ENCODE measurements at regions not wholly inside any gene's neighbourhood (a gene's known extent, or its start where the extent isn't known, plus 50 kb on each side); places are given as distances from the start of the nearest gene placed in this dataset.

DNA sequence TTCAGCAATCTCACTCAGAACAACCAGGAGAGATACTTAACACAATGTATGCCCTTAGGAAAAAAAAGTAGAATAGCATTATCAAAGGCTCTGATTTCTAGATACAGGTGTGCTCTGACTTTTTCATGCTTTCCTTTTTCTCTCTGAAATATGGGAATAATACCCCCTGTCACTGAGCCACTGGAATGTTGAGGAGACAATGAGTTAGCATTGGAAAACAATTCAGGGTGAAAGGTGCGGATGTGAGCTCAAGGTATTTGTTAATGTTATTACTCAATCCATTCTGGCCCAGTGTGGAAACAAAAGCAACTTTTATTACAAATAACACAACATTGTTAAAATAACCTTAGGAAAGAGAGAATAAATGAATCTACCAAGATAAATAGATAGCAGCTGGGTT is 228.0 kb downstream of the IKZF2 start:
- no peak overlapping the region for H3K4me3 ChIP-seq
- H3K36me3 Mint-ChIP-seq (ENCODE audit: low read depth): no peaks in the 10 kb centered on the region; the same call in 2 of the 3 replicates
- H3K36me3 ChIP-seq (ENCODE audit: insufficient read depth): no peaks in the 10 kb centered on the region
- ATAC-seq: no peak
- H3K27ac ChIP-seq (ENCODE audit: low read depth): no peak overlapping the region
- H3K79me2 ChIP-seq (replicated peaks; ENCODE audit: insufficient read depth): no peaks in the 10 kb centered on the region
- no peaks in the 10 kb centered on the region for H4K20me1 ChIP-seq (replicated peaks; ENCODE audit: insufficient read depth)
- DNase-seq (ENCODE audit: low spot score): no peak
- H3K27me3 ChIP-seq (ENCODE audit: insufficient read depth): no peaks in the 10 kb centered on the region
- H3K9me2 ChIP-seq (ENCODE audit: insufficient read depth): no peaks in the 10 kb centered on the region; the same call in 1 of the 2 replicates
- H3K4me1 Mint-ChIP-seq: peaks cover 25% of the 10 kb centered on the region; the same call in 2 of the 3 replicates
- H2AFZ ChIP-seq: no peak overlapping the region
- H3K27me3 Mint-ChIP-seq (ENCODE audit: insufficient read depth, low read depth, poor library complexity): no peaks in the 10 kb centered on the region
- no peaks in the 10 kb centered on the region for H3F3A ChIP-seq (replicated peaks; ENCODE audit: low read depth)
- H3K4me1 ChIP-seq (ENCODE audit: insufficient read depth): no peaks in the 10 kb centered on the region
- TF ChIP-seq ZNF331 (CRISPR knock-in tag; IDR thresholded peaks at IDR 0.05; ENCODE audit: low read depth): no peak
- no peak for TF ChIP-seq EZH2 (IDR thresholded peaks at IDR 0.05; ENCODE audit: low read depth, unreplicated experiment)
- TF ChIP-seq EZH2phosphoT487 (IDR thresholded peaks at IDR 0.05; ENCODE audit: unreplicated experiment): no peak
- TF ChIP-seq, protein P1, sequence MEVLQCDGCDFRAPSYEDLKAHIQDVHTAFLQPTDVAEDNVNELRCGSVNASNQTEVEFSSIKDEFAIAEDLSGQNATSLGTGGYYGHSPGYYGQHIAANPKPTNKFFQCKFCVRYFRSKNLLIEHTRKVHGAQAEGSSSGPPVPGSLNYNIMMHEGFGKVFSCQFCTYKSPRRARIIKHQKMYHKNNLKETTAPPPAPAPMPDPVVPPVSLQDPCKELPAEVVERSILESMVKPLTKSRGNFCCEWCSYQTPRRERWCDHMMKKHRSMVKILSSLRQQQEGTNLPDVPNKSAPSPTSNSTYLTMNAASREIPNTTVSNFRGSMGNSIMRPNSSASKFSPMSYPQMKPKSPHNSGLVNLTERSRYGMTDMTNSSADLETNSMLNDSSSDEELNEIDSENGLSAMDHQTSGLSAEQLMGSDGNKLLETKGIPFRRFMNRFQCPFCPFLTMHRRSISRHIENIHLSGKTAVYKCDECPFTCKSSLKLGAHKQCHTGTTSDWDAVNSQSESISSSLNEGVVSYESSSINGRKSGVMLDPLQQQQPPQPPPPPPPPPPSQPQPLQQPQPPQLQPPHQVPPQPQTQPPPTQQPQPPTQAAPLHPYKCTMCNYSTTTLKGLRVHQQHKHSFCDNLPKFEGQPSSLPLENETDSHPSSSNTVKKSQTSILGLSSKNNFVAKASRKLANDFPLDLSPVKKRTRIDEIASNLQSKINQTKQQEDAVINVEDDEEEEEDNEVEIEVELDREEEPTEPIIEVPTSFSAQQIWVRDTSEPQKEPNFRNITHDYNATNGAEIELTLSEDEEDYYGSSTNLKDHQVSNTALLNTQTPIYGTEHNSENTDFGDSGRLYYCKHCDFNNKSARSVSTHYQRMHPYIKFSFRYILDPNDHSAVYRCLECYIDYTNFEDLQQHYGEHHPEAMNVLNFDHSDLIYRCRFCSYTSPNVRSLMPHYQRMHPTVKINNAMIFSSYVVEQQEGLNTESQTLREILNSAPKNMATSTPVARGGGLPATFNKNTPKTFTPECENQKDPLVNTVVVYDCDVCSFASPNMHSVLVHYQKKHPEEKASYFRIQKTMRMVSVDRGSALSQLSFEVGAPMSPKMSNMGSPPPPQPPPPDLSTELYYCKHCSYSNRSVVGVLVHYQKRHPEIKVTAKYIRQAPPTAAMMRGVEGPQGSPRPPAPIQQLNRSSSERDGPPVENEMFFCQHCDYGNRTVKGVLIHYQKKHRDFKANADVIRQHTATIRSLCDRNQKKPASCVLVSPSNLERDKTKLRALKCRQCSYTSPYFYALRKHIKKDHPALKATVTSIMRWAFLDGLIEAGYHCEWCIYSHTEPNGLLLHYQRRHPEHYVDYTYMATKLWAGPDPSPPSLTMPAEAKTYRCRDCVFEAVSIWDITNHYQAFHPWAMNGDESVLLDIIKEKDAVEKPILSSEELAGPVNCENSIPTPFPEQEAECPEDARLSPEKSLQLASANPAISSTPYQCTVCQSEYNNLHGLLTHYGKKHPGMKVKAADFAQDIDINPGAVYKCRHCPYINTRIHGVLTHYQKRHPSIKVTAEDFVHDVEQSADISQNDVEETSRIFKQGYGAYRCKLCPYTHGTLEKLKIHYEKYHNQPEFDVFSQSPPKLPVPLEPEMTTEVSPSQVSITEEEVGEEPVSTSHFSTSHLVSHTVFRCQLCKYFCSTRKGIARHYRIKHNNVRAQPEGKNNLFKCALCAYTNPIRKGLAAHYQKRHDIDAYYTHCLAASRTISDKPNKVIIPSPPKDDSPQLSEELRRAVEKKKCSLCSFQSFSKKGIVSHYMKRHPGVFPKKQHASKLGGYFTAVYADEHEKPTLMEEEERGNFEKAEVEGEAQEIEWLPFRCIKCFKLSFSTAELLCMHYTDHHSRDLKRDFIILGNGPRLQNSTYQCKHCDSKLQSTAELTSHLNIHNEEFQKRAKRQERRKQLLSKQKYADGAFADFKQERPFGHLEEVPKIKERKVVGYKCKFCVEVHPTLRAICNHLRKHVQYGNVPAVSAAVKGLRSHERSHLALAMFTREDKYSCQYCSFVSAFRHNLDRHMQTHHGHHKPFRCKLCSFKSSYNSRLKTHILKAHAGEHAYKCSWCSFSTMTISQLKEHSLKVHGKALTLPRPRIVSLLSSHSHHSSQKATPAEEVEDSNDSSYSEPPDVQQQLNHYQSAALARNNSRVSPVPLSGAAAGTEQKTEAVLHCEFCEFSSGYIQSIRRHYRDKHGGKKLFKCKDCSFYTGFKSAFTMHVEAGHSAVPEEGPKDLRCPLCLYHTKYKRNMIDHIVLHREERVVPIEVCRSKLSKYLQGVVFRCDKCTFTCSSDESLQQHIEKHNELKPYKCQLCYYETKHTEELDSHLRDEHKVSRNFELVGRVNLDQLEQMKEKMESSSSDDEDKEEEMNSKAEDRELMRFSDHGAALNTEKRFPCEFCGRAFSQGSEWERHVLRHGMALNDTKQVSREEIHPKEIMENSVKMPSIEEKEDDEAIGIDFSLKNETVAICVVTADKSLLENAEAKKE (CRISPR knock-in tag; IDR thresholded peaks at IDR 0.05): no peak
- TF ChIP-seq ZNF114 (CRISPR knock-in tag; IDR thresholded peaks at IDR 0.05): no peak
- no peak for TF ChIP-seq STAT1 (IDR thresholded peaks at IDR 0.05; ENCODE audit: unreplicated experiment)
- TF ChIP-seq JUNB (IDR thresholded peaks at IDR 0.05; ENCODE audit: unreplicated experiment): no peak
- no peak for TF ChIP-seq NANOG (IDR thresholded peaks at IDR 0.05; ENCODE audit: borderline replicate concordance)
- TF ChIP-seq, protein P2, sequence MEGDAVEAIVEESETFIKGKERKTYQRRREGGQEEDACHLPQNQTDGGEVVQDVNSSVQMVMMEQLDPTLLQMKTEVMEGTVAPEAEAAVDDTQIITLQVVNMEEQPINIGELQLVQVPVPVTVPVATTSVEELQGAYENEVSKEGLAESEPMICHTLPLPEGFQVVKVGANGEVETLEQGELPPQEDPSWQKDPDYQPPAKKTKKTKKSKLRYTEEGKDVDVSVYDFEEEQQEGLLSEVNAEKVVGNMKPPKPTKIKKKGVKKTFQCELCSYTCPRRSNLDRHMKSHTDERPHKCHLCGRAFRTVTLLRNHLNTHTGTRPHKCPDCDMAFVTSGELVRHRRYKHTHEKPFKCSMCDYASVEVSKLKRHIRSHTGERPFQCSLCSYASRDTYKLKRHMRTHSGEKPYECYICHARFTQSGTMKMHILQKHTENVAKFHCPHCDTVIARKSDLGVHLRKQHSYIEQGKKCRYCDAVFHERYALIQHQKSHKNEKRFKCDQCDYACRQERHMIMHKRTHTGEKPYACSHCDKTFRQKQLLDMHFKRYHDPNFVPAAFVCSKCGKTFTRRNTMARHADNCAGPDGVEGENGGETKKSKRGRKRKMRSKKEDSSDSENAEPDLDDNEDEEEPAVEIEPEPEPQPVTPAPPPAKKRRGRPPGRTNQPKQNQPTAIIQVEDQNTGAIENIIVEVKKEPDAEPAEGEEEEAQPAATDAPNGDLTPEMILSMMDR (conservative IDR thresholded peaks at IDR 0.05; ENCODE audit: low read depth in 2 of 2): no peak
- no peak for TF ChIP-seq POLR2AphosphoS5 (IDR thresholded peaks at IDR 0.05; ENCODE audit: low read depth)
- TF ChIP-seq, protein P3, sequence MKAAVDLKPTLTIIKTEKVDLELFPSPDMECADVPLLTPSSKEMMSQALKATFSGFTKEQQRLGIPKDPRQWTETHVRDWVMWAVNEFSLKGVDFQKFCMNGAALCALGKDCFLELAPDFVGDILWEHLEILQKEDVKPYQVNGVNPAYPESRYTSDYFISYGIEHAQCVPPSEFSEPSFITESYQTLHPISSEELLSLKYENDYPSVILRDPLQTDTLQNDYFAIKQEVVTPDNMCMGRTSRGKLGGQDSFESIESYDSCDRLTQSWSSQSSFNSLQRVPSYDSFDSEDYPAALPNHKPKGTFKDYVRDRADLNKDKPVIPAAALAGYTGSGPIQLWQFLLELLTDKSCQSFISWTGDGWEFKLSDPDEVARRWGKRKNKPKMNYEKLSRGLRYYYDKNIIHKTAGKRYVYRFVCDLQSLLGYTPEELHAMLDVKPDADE (IDR thresholded peaks at IDR 0.05): no peak
- no peak for TF ChIP-seq CREB1 (CRISPR knock-in tag; IDR thresholded peaks at IDR 0.05; ENCODE audit: low read depth)
- TF ChIP-seq, protein P4, sequence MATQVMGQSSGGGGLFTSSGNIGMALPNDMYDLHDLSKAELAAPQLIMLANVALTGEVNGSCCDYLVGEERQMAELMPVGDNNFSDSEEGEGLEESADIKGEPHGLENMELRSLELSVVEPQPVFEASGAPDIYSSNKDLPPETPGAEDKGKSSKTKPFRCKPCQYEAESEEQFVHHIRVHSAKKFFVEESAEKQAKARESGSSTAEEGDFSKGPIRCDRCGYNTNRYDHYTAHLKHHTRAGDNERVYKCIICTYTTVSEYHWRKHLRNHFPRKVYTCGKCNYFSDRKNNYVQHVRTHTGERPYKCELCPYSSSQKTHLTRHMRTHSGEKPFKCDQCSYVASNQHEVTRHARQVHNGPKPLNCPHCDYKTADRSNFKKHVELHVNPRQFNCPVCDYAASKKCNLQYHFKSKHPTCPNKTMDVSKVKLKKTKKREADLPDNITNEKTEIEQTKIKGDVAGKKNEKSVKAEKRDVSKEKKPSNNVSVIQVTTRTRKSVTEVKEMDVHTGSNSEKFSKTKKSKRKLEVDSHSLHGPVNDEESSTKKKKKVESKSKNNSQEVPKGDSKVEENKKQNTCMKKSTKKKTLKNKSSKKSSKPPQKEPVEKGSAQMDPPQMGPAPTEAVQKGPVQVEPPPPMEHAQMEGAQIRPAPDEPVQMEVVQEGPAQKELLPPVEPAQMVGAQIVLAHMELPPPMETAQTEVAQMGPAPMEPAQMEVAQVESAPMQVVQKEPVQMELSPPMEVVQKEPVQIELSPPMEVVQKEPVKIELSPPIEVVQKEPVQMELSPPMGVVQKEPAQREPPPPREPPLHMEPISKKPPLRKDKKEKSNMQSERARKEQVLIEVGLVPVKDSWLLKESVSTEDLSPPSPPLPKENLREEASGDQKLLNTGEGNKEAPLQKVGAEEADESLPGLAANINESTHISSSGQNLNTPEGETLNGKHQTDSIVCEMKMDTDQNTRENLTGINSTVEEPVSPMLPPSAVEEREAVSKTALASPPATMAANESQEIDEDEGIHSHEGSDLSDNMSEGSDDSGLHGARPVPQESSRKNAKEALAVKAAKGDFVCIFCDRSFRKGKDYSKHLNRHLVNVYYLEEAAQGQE (IDR thresholded peaks at IDR 0.05; ENCODE audit: unreplicated experiment): no peak
- no peak overlapping the region for H3K4me2 ChIP-seq
- no peaks in the 10 kb centered on the region for H3K9me3 Mint-ChIP-seq
- H3K27ac Mint-ChIP-seq: no peak overlapping the region
- no peak overlapping the region for H3K4me3 Mint-ChIP-seq

Data from GM23338 (cell line).